CMK (cell line): ENCODE measurements at regions not wholly inside any gene's neighbourhood (a gene's known extent, or its start where the extent isn't known, plus 50 kb on each side); places are given as distances from the start of the nearest gene placed in this dataset.

Experiments
- DNase-seq: peaks from one replicate; pipeline ENCODE4 v3.0.0-alpha.2; 2010; ENCODE audit warnings: low read depth

DNA sequence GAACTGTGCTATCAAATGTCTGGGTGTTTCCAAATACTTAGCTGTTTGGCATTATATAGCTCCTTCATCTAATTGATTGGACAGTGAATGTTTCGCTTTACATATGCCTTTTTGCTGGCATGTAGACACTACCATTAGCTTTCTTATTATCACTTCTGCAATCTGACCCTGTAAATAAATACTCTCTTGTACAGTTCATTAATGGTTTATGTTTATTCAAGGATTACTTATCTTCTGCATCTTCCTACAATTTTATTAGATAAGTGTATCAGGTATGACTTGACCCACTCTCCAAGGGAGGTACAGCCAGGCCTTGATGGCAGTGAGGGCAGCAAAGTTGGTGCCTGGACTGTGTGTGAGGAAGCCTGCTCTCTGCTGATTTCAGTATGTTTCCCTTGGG lies 614.1 kb upstream of the SETBP1 start:
- no peak for DNase-seq

DNA sequence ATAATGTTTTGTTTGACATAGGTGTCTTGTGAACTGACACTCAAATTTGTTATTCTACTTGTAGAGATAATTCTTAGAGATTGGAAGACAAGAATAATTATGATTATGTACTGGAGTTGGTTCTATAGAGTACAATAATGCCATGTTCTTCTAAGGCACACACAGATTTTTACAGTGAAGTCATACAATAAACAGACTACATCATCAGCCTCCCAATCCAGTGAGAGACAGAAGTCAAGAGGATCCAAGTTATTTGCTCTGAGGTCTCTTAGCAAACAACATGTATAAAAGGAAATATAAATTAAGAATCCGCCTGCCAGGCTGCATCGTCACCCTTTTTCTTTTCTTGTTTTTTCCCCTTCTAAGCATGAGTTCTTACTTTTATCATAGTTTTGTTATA lies 613.5 kb upstream of the SETBP1 start:
- DNase-seq: no peak

DNA sequence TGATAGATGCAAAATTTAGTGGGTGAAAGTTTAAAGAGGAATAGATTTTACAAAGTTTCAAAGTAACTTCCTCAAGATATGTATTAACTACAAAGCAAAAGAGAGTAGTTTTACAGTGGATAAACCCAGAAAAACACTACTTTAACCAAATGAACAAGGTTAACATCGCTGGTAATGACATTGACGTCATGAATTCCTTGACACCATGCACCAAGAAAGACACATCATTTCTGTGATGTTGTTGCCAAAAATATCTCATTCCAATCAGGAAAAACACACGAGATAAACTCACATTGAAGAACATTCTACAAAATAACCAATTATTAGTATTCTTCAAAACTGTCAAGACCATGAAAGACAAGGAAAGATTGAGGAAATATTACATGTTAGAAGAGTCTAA lies 605.6 kb upstream of the SETBP1 start:
- DNase-seq: no peak

DNA sequence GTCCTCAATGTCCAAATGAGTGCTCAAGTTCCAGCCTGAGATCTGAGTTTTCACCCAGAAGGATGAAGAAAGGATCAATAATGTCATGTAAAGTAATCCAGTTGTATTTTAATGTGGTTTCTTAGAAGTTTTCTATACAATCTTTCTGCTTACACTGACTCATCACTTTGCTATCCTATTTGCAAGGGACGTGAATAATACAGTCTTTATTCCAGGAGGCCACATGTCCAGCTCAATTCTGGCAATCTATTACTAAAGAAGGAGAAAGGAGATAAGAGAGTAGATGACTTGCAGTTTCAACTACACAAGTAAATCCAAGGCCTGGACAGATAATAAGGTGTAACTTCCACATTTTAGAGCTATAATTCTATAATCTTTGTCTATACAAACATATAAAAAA lies 601.1 kb upstream of the SETBP1 start:
- no peak for DNase-seq

DNA sequence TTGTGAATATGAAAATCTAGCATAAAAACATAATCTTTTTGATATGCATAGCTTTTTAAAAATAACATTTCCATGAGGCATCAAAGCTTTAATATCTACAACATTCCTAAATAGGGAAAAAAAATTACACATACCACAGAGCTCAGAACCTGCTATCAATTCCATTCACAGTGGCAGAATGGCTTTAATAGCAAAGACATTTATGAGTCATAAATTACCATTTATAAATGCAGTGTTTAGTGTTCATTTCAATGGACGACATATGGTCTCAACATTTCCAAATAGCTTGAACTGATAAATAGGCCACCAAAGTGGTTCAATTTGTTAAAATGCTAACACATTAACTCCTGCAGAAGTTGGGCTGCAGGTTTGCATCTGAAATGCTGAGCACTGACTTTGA lies 600.6 kb upstream of the SETBP1 start:
- DNase-seq: no peak

DNA sequence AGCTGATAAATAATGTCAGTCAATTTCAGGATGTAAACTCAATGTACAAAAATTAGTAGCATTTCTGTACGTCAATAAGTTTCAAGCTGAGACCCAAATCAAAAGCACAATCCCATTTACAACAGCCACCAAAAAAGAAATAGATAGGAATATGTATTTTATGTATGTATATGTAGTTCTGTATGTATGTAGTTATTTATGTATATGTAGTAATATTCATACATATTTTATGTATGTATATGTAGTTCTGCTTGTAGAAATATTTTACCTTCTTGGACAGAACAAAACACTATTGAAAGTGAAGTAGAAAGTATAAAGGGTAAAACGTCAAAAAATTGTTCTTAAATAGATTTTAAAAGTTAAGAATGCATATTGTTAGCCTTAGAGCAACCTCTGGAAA lies 591.0 kb upstream of the SETBP1 start:
- DNase-seq: no peak

DNA sequence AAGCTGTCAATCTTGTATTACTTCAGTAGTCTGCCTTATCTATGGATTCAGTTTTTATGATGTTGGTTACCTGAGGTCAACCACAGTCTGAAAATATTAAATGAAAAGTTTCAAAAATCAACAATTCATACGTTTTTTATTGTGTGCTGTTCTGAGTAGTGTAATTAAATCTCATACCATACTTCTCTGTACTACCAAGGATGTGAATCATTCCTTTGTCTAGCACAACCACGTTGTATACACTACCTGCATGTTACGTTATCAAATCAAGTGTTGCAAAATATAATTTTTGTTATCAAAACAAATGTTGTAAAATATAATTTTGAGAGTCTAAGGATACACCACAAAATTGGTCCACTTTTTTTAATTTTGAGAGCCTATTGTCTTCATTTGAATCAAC lies 590.2 kb upstream of the SETBP1 start:
- DNase-seq: no peak

DNA sequence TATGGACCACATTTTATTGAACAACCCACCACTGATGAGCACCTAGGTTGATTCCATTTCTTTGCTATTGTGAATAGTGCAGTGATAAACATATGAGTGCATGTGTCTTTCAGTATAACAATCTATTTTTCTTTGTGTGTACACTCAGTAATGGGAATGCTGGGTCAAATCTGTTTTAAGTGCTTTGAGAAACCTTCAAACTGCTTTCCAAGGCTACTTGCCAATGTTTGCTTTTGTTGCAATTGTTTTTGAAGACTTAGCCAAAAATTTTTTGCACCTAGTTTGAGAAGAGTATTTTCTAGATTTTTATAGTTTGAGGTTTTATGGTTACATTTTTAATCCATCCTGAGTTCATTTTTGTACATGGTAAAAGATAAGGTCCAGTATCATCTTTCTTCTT lies 587.4 kb upstream of the SETBP1 start:
- no peak for DNase-seq

DNA sequence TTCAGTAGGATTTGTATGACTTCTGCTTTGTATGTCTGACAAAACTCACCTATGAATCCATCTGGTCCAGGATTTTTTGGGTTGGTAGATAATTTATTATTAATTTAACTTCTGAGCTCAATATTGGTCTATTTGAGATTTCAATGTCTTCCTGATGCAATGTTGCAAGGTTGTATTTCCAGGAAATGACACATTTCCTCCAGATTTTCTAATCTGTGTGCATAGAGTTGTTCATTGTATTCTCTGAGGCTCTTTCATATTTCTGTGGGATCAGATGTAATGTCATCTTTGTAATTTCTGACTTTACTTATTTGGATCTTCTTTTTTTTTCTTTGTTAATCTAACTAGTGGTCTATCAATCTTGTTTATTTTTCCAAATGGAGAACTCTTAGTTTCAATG lies 584.7 kb upstream of the SETBP1 start:
- DNase-seq: no peak

DNA sequence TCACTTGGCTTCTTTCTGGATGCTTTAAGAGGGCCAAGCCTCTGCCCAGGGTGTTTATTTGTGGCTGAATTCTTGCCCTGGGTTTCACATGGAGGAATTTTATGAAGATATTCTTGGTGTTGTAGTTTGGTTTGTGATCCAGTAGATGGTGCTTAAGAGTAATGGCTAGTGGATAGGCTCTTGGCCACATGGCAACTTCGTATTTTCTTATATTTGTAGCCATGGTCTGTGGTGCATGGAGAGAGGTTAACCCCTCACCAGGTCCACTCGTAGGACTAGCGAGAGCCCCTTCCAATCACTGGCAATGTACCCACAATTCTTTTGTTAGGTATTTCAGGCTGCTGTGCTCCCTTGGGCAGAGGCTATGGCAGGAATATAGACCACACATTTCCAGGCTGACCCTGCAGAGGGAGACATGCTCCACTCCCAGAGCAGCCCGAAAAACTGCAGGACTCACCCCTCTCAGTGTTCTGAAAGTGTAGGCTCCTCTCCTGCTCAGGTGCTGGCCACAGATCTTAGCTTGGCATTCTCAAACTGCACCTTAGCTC lies 582.1 kb upstream of the SETBP1 start:
- no peak for DNase-seq

DNA sequence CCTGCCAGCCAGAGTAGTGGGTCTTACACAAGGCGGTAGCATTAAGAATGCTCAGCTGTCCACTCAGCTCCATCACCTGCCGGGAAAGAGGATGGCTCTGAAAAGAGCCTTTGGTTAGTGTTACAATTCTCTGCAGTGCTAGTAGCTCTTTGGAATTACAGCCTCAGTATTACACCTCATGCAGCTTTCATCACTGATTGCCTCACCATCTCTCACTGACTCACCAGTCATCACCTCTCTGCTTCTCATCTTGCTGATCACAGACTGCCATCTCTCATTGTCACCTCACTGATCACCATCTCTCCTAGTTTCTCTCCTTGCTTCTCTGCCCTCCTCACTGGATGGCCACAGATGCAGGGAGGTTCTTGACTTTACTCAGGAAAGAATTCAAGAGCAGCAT lies 573.5 kb upstream of the SETBP1 start:
- DNase-seq: no peak

DNA sequence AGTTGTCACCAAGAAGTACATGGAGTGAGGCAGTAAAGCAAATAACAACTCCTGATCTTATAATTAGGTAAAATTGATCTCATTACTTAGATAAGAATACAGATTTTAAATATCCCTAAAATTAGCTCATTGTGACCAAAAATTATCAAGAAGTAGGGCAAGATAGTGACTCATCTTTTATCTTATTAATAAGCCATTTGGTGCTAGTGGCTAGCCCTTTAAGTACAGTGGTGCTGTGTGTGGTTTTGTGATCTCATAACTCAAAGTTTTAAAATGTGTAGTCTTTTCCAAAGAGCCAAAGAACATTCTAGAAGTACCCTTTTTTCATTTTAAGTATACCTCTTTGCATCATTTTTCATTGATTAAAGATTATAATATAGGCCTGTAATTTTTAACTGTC lies 569.4 kb upstream of the SETBP1 start:
- no peak for DNase-seq

DNA sequence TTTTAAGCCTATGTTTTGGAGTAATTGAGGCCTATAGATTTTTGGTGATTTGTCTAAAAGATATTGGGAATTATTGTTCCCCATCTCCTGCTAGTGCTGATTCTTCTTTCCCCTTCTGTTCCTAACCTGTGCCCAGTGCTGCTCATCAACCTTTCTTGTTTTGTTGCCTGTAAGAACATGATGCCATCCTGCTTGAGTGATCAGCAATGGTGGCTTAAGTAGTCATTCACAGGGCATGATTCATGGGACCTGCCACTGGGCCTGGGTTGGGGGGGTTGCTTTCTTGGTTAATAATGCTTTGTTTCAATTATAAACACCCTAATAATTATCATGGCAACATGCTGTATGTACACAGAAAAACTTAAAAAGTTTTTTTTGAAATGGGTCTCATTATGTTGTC lies 562.9 kb upstream of the SETBP1 start:
- no peak for DNase-seq

DNA sequence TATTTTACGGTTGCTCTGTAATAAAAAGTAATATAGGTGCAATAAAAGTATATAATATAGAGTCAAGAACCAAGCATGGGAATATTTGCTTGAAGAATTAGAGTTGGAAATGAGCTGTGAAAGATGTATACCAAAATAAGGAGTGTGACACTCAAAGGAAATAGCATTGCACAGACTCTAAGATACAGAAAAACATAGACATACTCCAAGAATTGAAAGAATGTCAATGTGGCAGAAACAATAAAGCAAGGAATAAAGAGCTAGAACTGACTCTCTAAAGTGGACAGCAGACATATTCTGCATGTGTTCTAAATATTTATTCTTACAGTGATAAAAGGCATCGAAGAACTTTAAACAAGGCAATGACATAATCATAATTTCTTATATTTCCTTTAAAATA lies 561.1 kb upstream of the SETBP1 start:
- no peak for DNase-seq

DNA sequence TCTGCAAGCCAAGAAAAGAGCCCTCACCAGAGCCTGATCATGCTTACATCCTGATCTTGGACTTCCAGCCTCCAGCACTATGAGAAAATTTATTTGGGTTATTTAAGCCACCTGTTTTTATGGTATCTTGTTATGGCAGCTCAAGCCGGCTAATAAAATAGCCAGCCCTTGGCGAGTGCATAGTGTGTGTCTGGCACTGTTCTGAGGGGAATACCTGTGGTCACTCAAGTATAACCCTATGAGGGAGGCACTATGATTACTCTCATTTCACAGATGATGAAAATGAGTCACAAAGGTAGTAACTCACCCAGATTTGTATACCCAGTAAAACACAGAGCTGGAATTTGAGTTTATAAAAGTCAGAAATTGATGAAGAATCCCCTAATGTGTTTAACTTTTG lies 556.9 kb upstream of the SETBP1 start:
- no peak for DNase-seq

DNA sequence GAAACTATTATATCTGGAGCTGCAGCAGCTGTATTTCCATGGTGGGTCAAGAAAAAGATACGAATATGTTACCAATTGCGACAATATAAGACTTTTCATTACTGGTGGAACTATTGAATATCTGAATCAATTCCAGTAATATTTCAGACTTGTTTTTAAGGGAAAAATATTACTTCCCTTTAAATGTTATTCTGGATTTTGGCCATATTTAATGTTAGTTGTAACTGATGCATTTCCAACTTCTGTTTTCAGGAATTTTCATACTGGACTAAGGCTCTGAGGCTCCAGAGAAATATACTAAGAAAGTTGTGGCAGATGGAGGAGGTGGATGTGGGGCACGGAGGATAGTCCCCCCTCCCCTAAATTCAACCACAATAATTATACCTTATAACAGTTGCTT lies 555.2 kb upstream of the SETBP1 start:
- DNase-seq: no peak

DNA sequence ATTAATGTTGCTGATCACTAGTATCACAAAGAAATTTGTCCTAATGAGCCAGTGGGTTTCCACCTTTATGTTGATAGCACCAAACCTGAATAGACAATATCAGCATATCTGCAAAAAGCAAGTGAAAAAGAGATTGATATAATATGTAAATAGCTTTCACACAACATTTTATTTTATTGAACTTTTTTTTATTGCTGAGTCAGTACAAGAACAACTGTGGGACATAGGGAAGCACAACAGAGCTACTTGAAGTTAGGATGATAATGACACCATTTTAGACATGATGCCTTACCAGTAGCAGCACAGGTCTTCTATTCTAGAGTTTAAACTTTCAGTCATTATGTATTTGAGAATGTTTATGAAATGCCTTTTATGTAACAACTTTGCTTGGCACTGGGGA lies 554.1 kb upstream of the SETBP1 start:
- DNase-seq: no peak

DNA sequence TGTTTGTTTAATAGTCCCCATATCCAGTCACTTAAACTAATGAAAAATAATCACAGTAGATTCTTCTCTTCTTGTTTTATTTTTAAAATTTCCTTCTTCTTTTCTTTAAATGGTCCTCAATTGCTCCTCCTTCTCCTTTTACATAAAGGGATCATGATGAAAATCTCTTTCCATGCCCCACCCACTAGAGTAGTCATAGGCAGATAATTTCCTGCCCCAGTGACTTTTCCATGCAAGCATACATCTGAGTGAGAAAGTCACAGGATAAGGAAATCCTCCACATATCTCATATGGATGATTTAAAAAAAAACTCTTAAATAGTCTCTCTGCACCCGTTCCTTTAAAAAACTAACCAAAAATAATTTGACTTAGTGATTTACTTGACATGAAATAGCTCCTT lies 552.3 kb upstream of the SETBP1 start:
- DNase-seq: no peak

DNA sequence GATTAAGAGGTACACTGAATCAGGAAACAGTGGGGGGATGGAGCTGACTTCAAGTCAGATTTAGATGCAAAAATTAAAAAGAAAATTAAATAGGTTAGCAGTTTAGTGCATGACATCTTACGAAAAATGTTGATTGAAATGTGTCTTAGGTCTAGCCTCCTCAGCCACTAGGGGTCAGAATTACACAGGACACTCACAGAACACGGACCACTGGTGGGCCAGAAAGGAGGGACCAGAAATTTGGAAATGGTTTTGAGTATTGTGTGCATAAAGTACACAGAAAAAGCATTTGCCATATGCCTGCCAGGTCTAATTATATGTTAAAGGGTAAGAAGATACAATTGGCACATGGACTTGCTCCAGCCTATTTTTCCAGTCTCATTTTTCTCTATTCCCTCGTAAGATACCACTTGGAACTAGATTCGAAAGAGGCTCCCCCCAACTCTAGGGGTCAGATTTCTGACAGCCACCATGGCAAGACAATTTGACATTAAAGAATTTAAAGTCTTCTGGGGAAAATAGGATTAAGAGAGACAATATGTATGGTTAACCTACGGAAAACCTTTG lies 550.2 kb upstream of the SETBP1 start:
- DNase-seq: no peak

DNA sequence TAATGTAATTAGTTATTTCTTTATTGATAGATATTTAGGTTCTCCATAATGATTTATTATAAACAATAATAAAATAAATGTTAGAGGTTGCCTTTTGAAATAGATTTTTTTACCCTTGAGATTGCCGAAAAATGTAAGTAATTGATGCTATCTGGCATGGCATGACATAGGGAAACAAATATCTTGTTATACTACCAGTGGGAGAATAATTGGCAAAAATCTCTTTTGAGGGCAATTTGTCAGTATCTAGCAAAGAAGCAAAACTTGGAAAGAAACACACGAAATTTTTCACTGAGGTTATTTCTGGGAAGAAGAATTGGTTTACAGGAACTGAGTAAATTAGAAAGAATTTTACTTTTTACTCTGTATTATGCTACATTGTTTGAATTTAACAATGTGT lies 547.2 kb upstream of the SETBP1 start:
- DNase-seq: no peak

DNA sequence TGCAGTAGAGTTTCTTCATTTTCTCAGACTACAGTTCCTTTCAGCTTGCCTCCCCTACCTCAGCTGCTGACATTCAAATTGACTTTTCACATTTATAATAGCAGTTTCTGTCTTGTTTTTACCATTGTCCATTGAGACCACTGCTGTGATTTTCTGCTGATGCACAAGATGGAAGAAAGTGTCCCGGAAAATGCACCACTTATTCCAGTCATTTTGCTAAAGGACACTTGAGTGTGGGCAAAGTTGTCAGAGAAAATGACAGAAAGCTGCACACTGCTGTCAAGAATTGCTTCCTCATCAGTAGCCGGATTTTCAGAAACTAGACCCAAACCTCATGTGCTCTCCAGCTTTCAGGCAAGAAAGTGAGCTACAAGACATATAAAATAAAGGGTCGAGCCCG lies 546.2 kb upstream of the SETBP1 start:
- DNase-seq: no peak

DNA sequence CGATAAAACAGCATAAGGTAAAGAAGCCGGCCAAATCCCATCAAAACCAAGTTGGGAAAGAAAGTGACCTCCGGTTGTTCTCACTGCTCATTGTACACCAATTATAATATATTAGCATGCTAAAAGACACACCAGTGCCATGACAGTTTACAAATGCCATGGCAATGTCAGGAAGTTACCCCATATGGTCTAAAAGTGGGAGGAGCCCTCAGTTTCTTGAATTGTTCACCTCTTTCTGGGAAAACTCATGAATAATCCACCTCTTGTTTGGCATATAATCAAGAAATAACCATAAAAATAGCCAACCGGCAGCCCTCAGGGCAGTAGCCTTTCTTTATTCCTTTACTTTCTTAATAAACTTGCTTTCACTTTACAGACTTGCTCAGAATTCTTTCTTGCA lies 544.9 kb upstream of the SETBP1 start:
- DNase-seq: no peak

DNA sequence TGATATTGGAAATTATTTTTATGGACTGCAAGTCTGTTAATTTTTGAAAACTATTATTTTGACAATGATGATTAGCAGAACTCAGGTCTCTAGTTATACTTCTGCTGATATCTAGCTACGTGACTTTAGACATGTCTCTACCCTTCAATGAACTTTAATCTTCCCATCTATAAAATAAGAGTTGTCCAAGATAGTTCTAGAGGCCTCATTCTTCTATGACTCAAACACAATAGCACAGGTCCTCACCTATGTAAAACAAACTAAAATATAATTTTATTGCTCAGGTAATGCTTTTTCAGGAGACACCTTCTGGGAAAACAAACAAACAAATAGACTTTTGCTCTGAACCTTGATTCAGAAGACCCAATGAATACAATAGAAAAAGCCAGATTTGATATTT lies 544.4 kb upstream of the SETBP1 start:
- no peak for DNase-seq

DNA sequence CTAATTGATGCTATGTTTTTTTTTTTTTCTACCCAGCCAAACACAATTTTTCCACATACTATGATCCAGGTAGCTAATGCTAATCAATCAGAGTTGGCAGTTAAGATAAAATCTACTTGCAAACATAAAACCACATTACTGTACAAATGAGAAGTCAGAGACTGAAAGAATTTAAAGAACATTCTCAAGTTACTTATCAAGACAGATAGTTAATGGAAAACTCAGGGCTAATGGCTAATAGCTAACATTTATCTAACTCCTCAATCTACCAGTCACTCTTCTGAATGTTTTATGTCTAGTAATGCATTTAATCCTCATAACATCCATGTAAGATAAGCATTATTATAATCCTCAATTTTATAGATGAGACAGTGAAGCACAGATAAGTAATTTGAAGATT lies 537.6 kb upstream of the SETBP1 start:
- DNase-seq: no peak

DNA sequence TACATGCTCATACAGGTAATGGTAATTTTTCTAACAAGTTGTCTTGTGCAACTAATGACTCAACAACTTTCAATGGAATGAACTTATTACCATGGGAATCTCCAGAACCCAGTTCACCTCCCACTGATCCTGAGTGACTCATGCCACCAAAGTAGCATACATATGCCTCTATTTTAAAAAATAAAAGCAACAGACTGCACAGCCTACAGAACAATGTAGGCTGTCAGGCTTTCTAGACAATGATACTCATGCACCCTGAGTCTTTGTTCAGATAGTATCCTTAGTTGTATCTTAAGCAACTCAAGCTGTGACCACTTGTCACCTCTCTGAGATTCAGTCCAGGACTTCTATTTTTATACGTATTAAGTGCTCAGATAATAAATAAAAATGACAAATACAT lies 531.0 kb upstream of the SETBP1 start:
- no peak for DNase-seq
